H9 (cell line): ENCODE measurements at regions not wholly inside any gene's neighbourhood (a gene's known extent, or its start where the extent isn't known, plus 50 kb on each side); places are given as distances from the start of the nearest gene placed in this dataset.
"Not testable (repeated sequence)": the region's sequence is repeated elsewhere in the genome, so short reads cannot be mapped to it uniquely, and the experiment has no call there.

Experiments used
- DNase-seq: peaks from one replicate; pipeline ENCODE4 v3.0.0-alpha.2; 2017
- H2AFZ ChIP-seq: one replicate; pipeline ENCODE4 v1.6.1; 2013; ENCODE audit warnings: mild to moderate bottlenecking, low read length, control low read depth, moderate library complexity
- H2AK5ac ChIP-seq: 2 replicates; pipeline ENCODE4 v1.6.1; 2013; ENCODE audit warnings: low read length, control low read depth, mixed read lengths; ENCODE audit not compliant: insufficient read length
- H2BK120ac ChIP-seq: one replicate; pipeline ENCODE4 v1.6.1; 2013; ENCODE audit warnings: low read depth, mild to moderate bottlenecking, low read length, control low read depth, inconsistent platforms; ENCODE audit not compliant: poor library complexity, severe bottlenecking
- H2BK12ac ChIP-seq: 2 replicates; pipeline ENCODE4 v1.6.1; 2013; ENCODE audit warnings: low read length, control low read depth, mixed read lengths, low read depth; ENCODE audit not compliant: insufficient read length
- H2BK15ac ChIP-seq: 2 replicates; pipeline ENCODE4 v1.6.1; 2013; ENCODE audit warnings: low read depth, low read length, control low read depth
- H2BK20ac ChIP-seq: one replicate; pipeline ENCODE4 v1.6.1; 2013; ENCODE audit warnings: low read depth, mild to moderate bottlenecking, low read length, control low read depth, inconsistent platforms; ENCODE audit not compliant: poor library complexity, severe bottlenecking
- H2BK5ac ChIP-seq: 2 replicates; pipeline ENCODE4 v1.6.1; 2013; ENCODE audit warnings: low read length, control low read depth, mixed read lengths; ENCODE audit not compliant: insufficient read length
- H3K14ac ChIP-seq: 2 replicates; pipeline ENCODE4 v1.6.1; 2013; ENCODE audit warnings: low read length, control low read depth; ENCODE audit not compliant: insufficient read depth
- H3K18ac ChIP-seq: 2 replicates; pipeline ENCODE4 v1.6.1; 2013; ENCODE audit warnings: low read depth, mild to moderate bottlenecking, mixed read lengths, low read length, control low read depth; ENCODE audit not compliant: insufficient read length
- H3K23ac ChIP-seq: 2 replicates; pipeline ENCODE4 v1.6.1; 2013; ENCODE audit warnings: low read length, control low read depth, mixed read lengths, low read depth; ENCODE audit not compliant: insufficient read length
- H3K23me2 ChIP-seq: 2 replicates; pipeline ENCODE4 v1.6.1; 2013; ENCODE audit warnings: low read depth, mild to moderate bottlenecking, mixed read lengths, low read length, control low read depth; ENCODE audit not compliant: insufficient read length, poor library complexity, severe bottlenecking
- H3K27ac ChIP-seq: 2 replicates; pipeline ENCODE4 v1.5.1; 2013; ENCODE audit warnings: low read length, control low read depth, mixed read lengths, low read depth; ENCODE audit not compliant: insufficient read length
- H3K27me3 ChIP-seq: 2 replicates; pipeline ENCODE4 v1.6.1; 2013; ENCODE audit warnings: low read length, control low read depth, inconsistent platforms; ENCODE audit not compliant: insufficient read depth
- H3K4ac ChIP-seq: 2 replicates; pipeline ENCODE4 v1.6.1; 2013; ENCODE audit warnings: low read depth, mild to moderate bottlenecking, control low read depth, inconsistent platforms, low read length, moderate library complexity
- H3K4me1 ChIP-seq: 2 replicates; pipeline ENCODE4 v1.6.1; 2013; ENCODE audit warnings: low read length, control low read depth, inconsistent platforms; ENCODE audit not compliant: insufficient read depth
- H3K4me2 ChIP-seq: 2 replicates; pipeline ENCODE4 v1.6.1; 2013; ENCODE audit warnings: low read length, control low read depth, mixed read lengths; ENCODE audit not compliant: insufficient read length, insufficient read depth
- H3K56ac ChIP-seq: 2 replicates; pipeline ENCODE4 v1.6.1; 2013; ENCODE audit warnings: low read depth, mild to moderate bottlenecking, mixed read lengths, low read length, control low read depth; ENCODE audit not compliant: insufficient read length
- H3K79me1 ChIP-seq: 2 replicates; pipeline ENCODE4 v1.6.1; 2013; ENCODE audit warnings: low read depth, mild to moderate bottlenecking, moderate library complexity, low read length, control low read depth, inconsistent platforms; ENCODE audit not compliant: insufficient read depth, poor library complexity, severe bottlenecking
- H3K79me2 ChIP-seq: 2 replicates; pipeline ENCODE4 v1.6.1; 2013; ENCODE audit warnings: low read length, control low read depth, inconsistent platforms; ENCODE audit not compliant: insufficient read depth
- H3K9ac ChIP-seq: 2 replicates; pipeline ENCODE4 v1.6.1; 2013; ENCODE audit warnings: low read length, control low read depth, mixed read lengths; ENCODE audit not compliant: insufficient read length; ENCODE audit errors: extremely low read depth
- H3K9me3 ChIP-seq: one replicate; pipeline ENCODE4 v1.6.1; 2013; ENCODE audit warnings: low read depth, low read length, inconsistent platforms; ENCODE audit not compliant: control insufficient read depth
- H3T11ph ChIP-seq: one replicate; pipeline ENCODE4 v1.6.1; 2013; ENCODE audit warnings: mild to moderate bottlenecking, low read length, control low read depth, inconsistent platforms
- H4K20me1 ChIP-seq: one replicate; pipeline ENCODE4 v1.6.1; 2013; ENCODE audit not compliant: control insufficient read depth, insufficient read length, insufficient read depth
- H4K5ac ChIP-seq: 2 replicates; pipeline ENCODE4 v1.6.1; 2013; ENCODE audit warnings: low read depth, mild to moderate bottlenecking, mixed read lengths, low read length, control low read depth; ENCODE audit not compliant: insufficient read length
- H4K8ac ChIP-seq: replicated peaks from 2 replicates; pipeline ENCODE4 v1.6.1; 2013; ENCODE audit warnings: low read length, control low read depth, mixed read lengths, low read depth; ENCODE audit not compliant: insufficient read length
- H4K91ac ChIP-seq: 2 replicates; pipeline ENCODE4 v1.6.1; 2013; ENCODE audit warnings: low read depth, mild to moderate bottlenecking, moderate library complexity, mixed read lengths, low read length, control low read depth; ENCODE audit not compliant: insufficient read length
- H3K27ac Mint-ChIP-seq, 3 experiments: 2 replicates in 2 of 3; 3 replicates in 1 of 3; pipeline ENCODE4 v1.8.0; 2020 to 2021; ENCODE audit warnings: mixed read lengths in 3 of 3, mild to moderate bottlenecking in 1 of 3, moderate library complexity in 1 of 3
- H3K27me3 Mint-ChIP-seq: 2 replicates; pipeline ENCODE4 v1.8.0; 2021; ENCODE audit warnings: low read depth, mild to moderate bottlenecking, moderate library complexity, mixed read lengths
- H3K36me3 Mint-ChIP-seq, 3 experiments: 2 replicates in 2 of 3; 3 replicates in 1 of 3; pipeline ENCODE4 v1.8.0; 2020 to 2021; ENCODE audit warnings: low read depth in 3 of 3, mixed read lengths in 3 of 3; ENCODE audit not compliant: insufficient read depth in 1 of 3
- H3K4me1 Mint-ChIP-seq, 2 experiments: 2 replicates each; pipeline ENCODE4 v1.8.0; 2020; ENCODE audit warnings: mixed read lengths in 2 of 2
- H3K4me3 Mint-ChIP-seq, 2 experiments: 2 replicates in 1 of 2; 3 replicates in 1 of 2; pipeline ENCODE4 v1.8.0; 2020 to 2021; ENCODE audit warnings: mild to moderate bottlenecking in 2 of 2, mixed read lengths in 2 of 2, moderate library complexity in 1 of 2
- H3K9me3 Mint-ChIP-seq, 2 experiments: 2 replicates in 1 of 2; 3 replicates in 1 of 2; pipeline ENCODE4 v1.8.0; 2020; ENCODE audit warnings: mild to moderate bottlenecking in 2 of 2, mixed read lengths in 2 of 2, moderate library complexity in 1 of 2
- CTCF ChIP-seq: fragments of 200-600 bp; sonication (generic); conservative IDR thresholded peaks from 3 replicates; pipeline ENCODE4 v1.8.0; 2021; ENCODE audit warnings: antibody characterized with exemption, mild to moderate bottlenecking
- WGBS: extraction: QIAGEN DNeasy Blood & Tissue Kit; methylation state at CpG from one replicate; pipeline ENCODE4 v1.1.7; 2013; ENCODE audit warnings: missing lambda C conversion rate, low lambda C conversion rate, mixed read lengths; ENCODE audit not compliant: insufficient read length; ENCODE audit errors: extremely low coverage; 5-methylcytosine and 5-hydroxymethylcytosine counted together

- no peak for TF ChIP-seq CTCF
- WGBS, result no CpG with 5 or more reads among the region's 1 CpG
Observed at GRCh38 chr3:174483254-174483653, 375.9 kb upstream of the NAALADL2 start.

GRCh38 chr3:174483856-174484255 lies 375.3 kb upstream of the NAALADL2 start:
- H3K56ac ChIP-seq, H4K20me1 ChIP-seq, H3T11ph ChIP-seq, H3K4ac ChIP-seq, H3K9me3 Mint-ChIP-seq, H3K23me2 ChIP-seq, DNase-seq, H2BK12ac ChIP-seq, H3K27ac ChIP-seq, H2BK120ac ChIP-seq, H3K4me3 Mint-ChIP-seq, H2AK5ac ChIP-seq, H3K79me1 ChIP-seq, H3K9me3 ChIP-seq, H3K4me1 ChIP-seq, H3K18ac ChIP-seq, H4K91ac ChIP-seq, H3K36me3 Mint-ChIP-seq, H4K5ac ChIP-seq, H3K23ac ChIP-seq, H3K4me2 ChIP-seq, H2BK20ac ChIP-seq, H3K27me3 Mint-ChIP-seq, H3K9ac ChIP-seq, H2AFZ ChIP-seq, H2BK15ac ChIP-seq, H4K8ac ChIP-seq, H3K27me3 ChIP-seq, H3K79me2 ChIP-seq, H3K14ac ChIP-seq, H3K4me1 Mint-ChIP-seq, H2BK5ac ChIP-seq: not testable (repeated sequence)
- no CpG with 5 or more reads among the region's 7 CpGs for WGBS
- H3K27ac Mint-ChIP-seq, result 0 out of 7 replicates have a peak overlapping the region, but pooled peaks of 1 of the 3 experiments have one; percentile 65

More at GRCh38 chr3:174483254-174483653, 375.9 kb upstream of the NAALADL2 start:
- Histone ChIP-seq H2AK5ac (no peak overlapping the region), H3K23ac (no peak overlapping the region), H2AFZ (no peak overlapping the region), H3K18ac (no peak overlapping the region), H4K91ac (no peak overlapping the region), H3K79me1 (no peaks in the 10 kb centered on the region), H3K4ac (no peak overlapping the region), H3K23me2 (no peaks in the 10 kb centered on the region), H2BK12ac (no peak overlapping the region), H3K9me3 (no peaks in the 10 kb centered on the region), H2BK5ac (no peak overlapping the region), H3K4me2 (no peak overlapping the region), H4K5ac (no peak overlapping the region), H2BK120ac (no peak overlapping the region), H3K14ac (no peak overlapping the region), H4K8ac (no peak overlapping the region), H3K79me2 (no peaks in the 10 kb centered on the region), H3K9ac (no peak overlapping the region), H3K27ac (no peak overlapping the region), H3K56ac (no peak overlapping the region), H2BK15ac (no peak overlapping the region), H3K4me1 (no peaks in the 10 kb centered on the region), H3T11ph (no peak overlapping the region), H4K20me1 (no peaks in the 10 kb centered on the region), H2BK20ac (no peak overlapping the region), H3K27me3 (no peaks in the 10 kb centered on the region)
- Mint-ChIP-seq H3K4me1 (peaks cover 7 to 8% of the 10 kb centered on the region in 2 experiments), H3K4me3 (no peak overlapping the region), H3K36me3 (no peaks in the 10 kb centered on the region; a peak in 1 of 7 replicates), H3K9me3 (no peaks in the 10 kb centered on the region), H3K27ac (peak overlapping the region in 2 of 3 experiments; percentile 19 to 65; a peak in 2 of 7 replicates), H3K27me3 (no peaks in the 10 kb centered on the region)
- DNase-seq, result no peak
